NB4 (cell line): ENCODE measurements at regions not wholly inside any gene's neighbourhood (a gene's known extent, or its start where the extent isn't known, plus 50 kb on each side); places are given as distances from the start of the nearest gene placed in this dataset.

ENCODE experiments used
- CTCF ChIP-seq: IDR thresholded peaks from one replicate; pipeline ENCODE4 v1.5.1; 2012; ENCODE audit warnings: low read depth, low read length
- MAX ChIP-seq: IDR thresholded peaks from 2 replicates; pipeline ENCODE4 v1.6.1; 2011; ENCODE audit warnings: low read depth, low read length
- POLR2A ChIP-seq: IDR thresholded peaks from 2 replicates; pipeline ENCODE4 v1.6.1; 2011; ENCODE audit warnings: mild to moderate bottlenecking; ENCODE audit not compliant: insufficient read length; ENCODE audit errors: extremely low read depth

GRCh38 chr3:124206225-124207055 is 214.5 kb upstream of the ROPN1 start:
- TF ChIP-seq CTCF (no peak), POLR2A (no peak), MAX (no peak)
